A549 (cell line): ENCODE measurements at regions not wholly inside any gene's neighbourhood (a gene's known extent, or its start where the extent isn't known, plus 50 kb on each side); places are given as distances from the start of the nearest gene placed in this dataset.
"Not testable (repeated sequence)": the region's sequence is repeated elsewhere in the genome, so short reads cannot be mapped to it uniquely, and the experiment has no call there.

ENCODE experiments used
- ATAC-seq, 2 experiments: fragments of 200-7000 bp in 1 of 2; fragments of >200 bp in 1 of 2; cut with Nextera tagmentation in 1 of 2; cut with Tn5 transposase in 1 of 2; 3 replicates each; pipeline versions ENCODE4 v1.8.0 to v1.9.1; 2018 to 2020; ENCODE audit warnings: mild to moderate bottlenecking in 1 of 2, moderate library complexity in 1 of 2
- CTCF ChIA-PET: fragments of 300-600 bp; sonication (Branson Sonifier 250); formaldehyde crosslinking; extraction: SDS; loops from one replicate; lab custom pipeline; 2021; ENCODE audit warnings: antibody characterized with exemption, inconsistent platforms; lab: Yijun Ruan, JAX
- POLR2A ChIA-PET: fragments of 350-600 bp; formaldehyde crosslinking; extraction: SDS; loops from one replicate; lab custom pipeline; 2021; ENCODE audit warnings: antibody characterized with exemption, inconsistent platforms; lab: Yijun Ruan, JAX
- DNase-seq, 2 experiments: peaks; one replicate each; pipeline versions ENCODE4 v3.0.0 to v3.0.0-alpha.2; 2011 to 2016; ENCODE audit warnings: low read depth in 1 of 2, low spot score in 1 of 2
- FAIRE-seq: peaks from 2 replicates; lab custom pipeline; 2011; peaks lifted over from hg19 to GRCh38; lab: Jason Lieb, UNC
- H3K27ac ChIP-seq, 2 experiments: fragments of >200 bp; sonication (Bioruptor Twin); formaldehyde crosslinking; 3 replicates each; pipeline ENCODE4 v1.5.1; 2016 to 2017
- H3K4me1 ChIP-seq: fragments of >200 bp; sonication (Bioruptor Twin); formaldehyde crosslinking; 3 replicates; pipeline ENCODE4 v1.6.1; 2016
- H3K4me2 ChIP-seq: fragments of >200 bp; sonication (Bioruptor Twin); formaldehyde crosslinking; 3 replicates; pipeline ENCODE4 v1.6.1; 2016
- H3K4me3 ChIP-seq: fragments of >200 bp; sonication (Bioruptor Twin); formaldehyde crosslinking; 3 replicates; pipeline ENCODE4 v1.5.1; 2016
- H3K9me3 ChIP-seq: fragments of >200 bp; sonication (Bioruptor Twin); formaldehyde crosslinking; 3 replicates; pipeline ENCODE4 v1.6.1; 2016
- EHF ChIP-seq: fragments of 250-450 bp; sonication (Bioruptor Pico); IDR thresholded peaks from 2 replicates; pipeline ENCODE4 v1.5.0; 2020; ENCODE audit warnings: mild to moderate bottlenecking
- HOXA7 ChIP-seq: fragments of 250-450 bp; sonication (Bioruptor Pico); IDR thresholded peaks from 2 replicates; pipeline ENCODE4 v1.5.0; 2020; ENCODE audit warnings: mild to moderate bottlenecking, moderate library complexity
- JUN ChIP-seq, 2 experiments: fragments of >200 bp; sonication (Bioruptor Twin); formaldehyde crosslinking; IDR thresholded peaks; 2 replicates in 1 of 2; 3 replicates in 1 of 2; pipeline ENCODE4 v1.6.1; 2016 to 2017
- PHF8 ChIP-seq: fragments of 200-600 bp; sonication (generic); IDR thresholded peaks from 2 replicates; pipeline ENCODE4 v1.6.1; 2016; ENCODE audit warnings: low read depth, mild to moderate bottlenecking, antibody characterized with exemption, moderate library complexity, borderline replicate concordance
- POLR2AphosphoS2 ChIP-seq: conservative IDR thresholded peaks from 2 replicates; pipeline ENCODE4 v1.6.1; 2012; ENCODE audit warnings: low read length, improper control_type of control experiment, inconsistent platforms
- RAD21 ChIP-seq, 2 experiments: fragments of >200 bp in 1 of 2; sonication (Bioruptor Twin) in 1 of 2; formaldehyde crosslinking in 1 of 2; IDR thresholded peaks in 1 of 2; conservative IDR thresholded peaks in 1 of 2; 2 replicates in 1 of 2; 3 replicates in 1 of 2; pipeline ENCODE4 v1.6.1; 2012 to 2018; ENCODE audit warnings: inconsistent platforms in 1 of 2
- RCOR1 ChIP-seq: fragments of 150-350 bp; IDR thresholded peaks from 2 replicates; pipeline ENCODE4 v1.6.1; 2014; ENCODE audit warnings: antibody characterized with exemption, low read length, low read depth
- RFX5 ChIP-seq: fragments of 450-650 bp; IDR thresholded peaks from 2 replicates; pipeline ENCODE4 v1.7.1; 2014; ENCODE audit warnings: antibody characterized with exemption, mild to moderate bottlenecking, moderate library complexity
- RNF2 ChIP-seq: fragments of 200-600 bp; sonication (generic); IDR thresholded peaks from 2 replicates; pipeline ENCODE4 v1.6.1; 2016; ENCODE audit warnings: low read depth, mild to moderate bottlenecking, antibody characterized with exemption, moderate library complexity, borderline replicate concordance
- SMC3 ChIP-seq: fragments of >200 bp; sonication (Bioruptor Twin); formaldehyde crosslinking; IDR thresholded peaks from 3 replicates; pipeline ENCODE4 v1.6.1; 2018; ENCODE audit warnings: inconsistent platforms
- WGBS: methylation state at CpG from one replicate; pipeline ENCODE4 v1.1.6; 2017; ENCODE audit errors: missing lambda C conversion rate; 5-methylcytosine and 5-hydroxymethylcytosine counted together
- TF ChIP-seq, protein P1 (sequence below): fragments of 250-450 bp; sonication (Bioruptor Pico); IDR thresholded peaks from 2 replicates; pipeline ENCODE4 v1.5.0; 2021; ENCODE audit warnings: mild to moderate bottlenecking, moderate library complexity, borderline replicate concordance
- TF ChIP-seq, protein P2 (sequence below): IDR thresholded peaks from 2 replicates; pipeline ENCODE4 v1.6.1; 2012; ENCODE audit warnings: low read depth, borderline replicate concordance

DNA sequence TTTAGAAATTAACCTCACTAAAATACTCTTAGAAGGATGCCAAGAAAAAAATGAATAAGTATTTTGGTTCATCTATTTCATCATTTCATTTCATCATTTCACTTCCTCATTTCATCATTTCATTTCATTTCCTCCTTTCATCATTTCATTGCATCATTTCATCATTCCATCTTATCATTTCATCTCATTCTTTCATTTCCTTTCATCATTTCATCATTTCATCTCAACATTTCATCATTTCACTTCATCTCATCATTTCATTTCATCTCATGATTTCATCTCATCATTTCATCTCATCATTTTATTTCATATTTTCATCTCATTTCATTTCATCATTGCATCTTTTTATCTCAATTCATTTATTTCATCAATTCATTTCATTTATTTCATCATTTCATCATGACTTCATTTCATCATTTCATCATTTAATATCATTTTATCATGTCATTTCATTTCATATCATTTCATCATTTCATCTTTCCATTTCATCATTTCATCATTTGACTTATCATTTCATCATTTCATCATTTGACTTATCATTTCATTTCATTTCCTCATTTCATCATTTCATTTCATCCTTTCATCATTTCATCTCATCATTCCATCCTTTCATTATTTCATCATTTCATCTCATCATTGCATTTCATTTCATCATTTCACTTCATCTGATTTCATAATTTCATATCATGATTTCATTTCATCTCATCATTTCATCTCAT, 129.9 kb downstream of the ZNF92 start:
- Histone ChIP-seq H3K4me1 (no peaks in the 10 kb centered on the region), H3K27ac (no peak overlapping the region), H3K4me3 (no peak overlapping the region), H3K4me2 (no peak overlapping the region), H3K9me3 (no peaks in the 10 kb centered on the region)
- POLR2A ChIA-PET, result no interaction called here
- ATAC-seq, result no peak
- FAIRE-seq, result no peak
- no peak for DNase-seq
- TF ChIP-seq JUN (IDR thresholded peaks at IDR 0.05) (no peak), RAD21 (conservative IDR thresholded peaks at IDR 0.05 in 1 of 2, IDR thresholded peaks at IDR 0.05 in 1 of 2) (no peak), POLR2AphosphoS2 (no peak), PHF8 (no peak), SMC3 (no peak), RFX5 (no peak), HOXA7 (CRISPR knock-in tag) (no peak), EHF (no peak), RCOR1 (no peak), RNF2 (no peak)
- TF ChIP-seq, protein P1, sequence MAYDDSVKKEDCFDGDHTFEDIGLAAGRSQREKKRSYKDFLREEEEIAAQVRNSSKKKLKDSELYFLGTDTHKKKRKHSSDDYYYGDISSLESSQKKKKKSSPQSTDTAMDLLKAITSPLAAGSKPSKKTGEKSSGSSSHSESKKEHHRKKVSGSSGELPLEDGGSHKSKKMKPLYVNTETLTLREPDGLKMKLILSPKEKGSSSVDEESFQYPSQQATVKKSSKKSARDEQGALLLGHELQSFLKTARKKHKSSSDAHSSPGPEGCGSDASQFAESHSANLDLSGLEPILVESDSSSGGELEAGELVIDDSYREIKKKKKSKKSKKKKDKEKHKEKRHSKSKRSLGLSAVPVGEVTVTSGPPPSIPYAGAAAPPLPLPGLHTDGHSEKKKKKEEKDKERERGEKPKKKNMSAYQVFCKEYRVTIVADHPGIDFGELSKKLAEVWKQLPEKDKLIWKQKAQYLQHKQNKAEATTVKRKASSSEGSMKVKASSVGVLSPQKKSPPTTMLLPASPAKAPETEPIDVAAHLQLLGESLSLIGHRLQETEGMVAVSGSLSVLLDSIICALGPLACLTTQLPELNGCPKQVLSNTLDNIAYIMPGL (CRISPR knock-in tag), result no peak
- TF ChIP-seq, protein P2, sequence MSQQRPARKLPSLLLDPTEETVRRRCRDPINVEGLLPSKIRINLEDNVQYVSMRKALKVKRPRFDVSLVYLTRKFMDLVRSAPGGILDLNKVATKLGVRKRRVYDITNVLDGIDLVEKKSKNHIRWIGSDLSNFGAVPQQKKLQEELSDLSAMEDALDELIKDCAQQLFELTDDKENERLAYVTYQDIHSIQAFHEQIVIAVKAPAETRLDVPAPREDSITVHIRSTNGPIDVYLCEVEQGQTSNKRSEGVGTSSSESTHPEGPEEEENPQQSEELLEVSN, result no peak
- CTCF ChIA-PET, result no interaction called here

DNA sequence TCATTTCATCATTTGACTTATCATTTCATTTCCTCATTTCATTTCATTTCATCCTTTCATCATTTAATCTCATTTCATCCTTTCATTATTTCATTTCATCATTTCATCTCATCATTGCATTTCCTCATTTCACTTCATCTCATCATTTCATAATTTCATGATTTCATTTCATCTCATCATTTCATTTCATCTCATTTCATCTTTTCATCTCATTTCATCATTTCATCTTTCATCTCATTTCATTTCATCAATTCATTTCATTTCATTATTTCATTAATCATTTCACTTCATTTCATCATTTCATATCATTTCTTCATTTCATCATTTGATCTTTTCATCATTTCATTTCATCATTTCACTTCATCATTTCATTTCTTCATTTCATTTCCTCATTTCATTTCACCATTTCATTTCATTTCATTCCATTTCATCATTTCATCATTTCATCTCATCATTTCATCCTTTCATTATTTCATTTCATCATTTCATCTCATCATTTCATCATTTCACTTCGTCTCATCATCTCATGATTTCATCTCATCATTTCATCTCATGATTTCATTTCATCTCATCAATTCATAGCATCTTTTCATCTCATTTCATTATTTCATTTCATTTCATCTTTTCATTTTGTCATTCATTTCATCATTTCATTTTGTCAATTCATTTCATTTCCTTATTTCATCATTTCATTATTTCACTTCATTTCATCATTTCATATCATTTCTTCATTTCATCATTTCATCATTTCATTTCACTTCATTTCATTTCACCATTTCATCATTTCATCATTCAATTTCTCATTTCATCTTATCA, 131.1 kb downstream of the ZNF92 start:
- H3K27ac ChIP-seq, H3K4me1 ChIP-seq, H3K4me2 ChIP-seq, H3K9me3 ChIP-seq, ATAC-seq, CTCF ChIA-PET, H3K4me3 ChIP-seq, FAIRE-seq, POLR2A ChIA-PET, DNase-seq: not testable (repeated sequence)
- WGBS, result 0% methylated on average over 1 of the region's 1 CpG

DNA sequence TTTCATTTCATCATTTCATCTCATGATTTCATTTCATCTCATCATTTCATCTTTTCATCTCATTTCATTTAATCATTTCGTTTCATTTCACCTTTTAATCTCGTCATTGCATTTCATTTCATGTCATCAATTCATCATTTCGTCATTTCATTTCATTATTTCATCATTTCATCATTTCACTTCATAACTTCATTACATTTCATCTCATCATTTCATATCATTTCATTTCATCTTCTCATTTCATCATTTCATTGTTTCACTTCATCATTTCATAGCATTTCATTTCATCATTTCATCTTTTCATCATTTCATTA, 131.6 kb downstream of the ZNF92 start:
- POLR2A ChIA-PET, CTCF ChIA-PET, DNase-seq, H3K4me3 ChIP-seq, FAIRE-seq, H3K4me2 ChIP-seq, H3K4me1 ChIP-seq, H3K27ac ChIP-seq, ATAC-seq, H3K9me3 ChIP-seq: not testable (repeated sequence)
- WGBS, result 2% methylated on average over 3 of the region's 3 CpGs

DNA sequence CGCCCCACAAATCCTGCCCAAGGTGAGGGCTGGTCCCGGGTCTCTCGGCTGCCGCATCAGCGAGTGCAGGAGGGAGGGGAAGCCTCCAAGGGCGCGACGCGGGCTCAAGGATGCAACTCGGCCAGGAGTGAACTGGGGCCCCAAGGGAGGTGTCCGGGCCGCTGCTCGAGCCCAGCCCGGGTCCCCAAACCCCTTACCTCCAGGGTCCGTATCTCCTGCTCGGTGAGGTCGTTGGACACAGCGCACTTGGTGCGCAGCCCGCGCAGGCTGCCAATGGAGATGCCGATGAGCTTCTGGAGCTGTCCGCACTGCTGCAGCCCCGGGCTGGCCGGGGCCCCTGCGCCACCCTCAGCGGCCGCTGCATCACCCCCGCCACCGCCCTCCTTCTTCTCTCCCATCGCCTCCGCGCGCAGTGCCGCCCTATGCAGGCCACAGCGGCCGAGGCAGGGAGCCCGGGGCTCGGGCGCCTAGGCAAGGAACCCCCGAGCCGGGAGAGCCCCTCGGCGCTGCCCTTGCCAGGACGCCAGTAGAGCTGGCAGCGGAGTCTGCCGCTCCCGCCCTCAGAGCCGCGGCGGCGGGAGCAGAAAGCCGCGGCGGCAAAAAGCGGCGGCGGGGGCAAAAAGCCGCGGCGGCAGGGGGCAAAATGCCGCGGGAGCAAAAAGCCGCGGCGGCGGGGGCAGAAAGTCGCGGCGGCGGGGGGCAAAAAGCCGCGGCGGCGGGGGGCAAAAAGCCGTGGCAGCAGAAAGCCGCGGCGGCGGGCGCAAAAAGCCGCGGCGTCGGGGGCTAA, 135.1 kb downstream of the ZNF92 start:
- Histone ChIP-seq H3K4me3 (peak overlapping the region; percentile 49), H3K27ac (peak overlapping the region in 1 of 2 experiments; percentile 51; a peak in 3 of 6 replicates), H3K4me2 (peak overlapping the region; percentile 83)
- POLR2A ChIA-PET, FAIRE-seq, H3K4me1 ChIP-seq, DNase-seq, H3K9me3 ChIP-seq, CTCF ChIA-PET: not testable (repeated sequence)
- peak; percentile 65 to 71; a peak in 5 of 6 replicates for ATAC-seq
- WGBS, result 13% methylated on average over 6 of the region's 85 CpGs
